ENCODE measurements at regions not wholly inside any gene's neighbourhood (a gene's known extent, or its start where the extent isn't known, plus 50 kb on each side); places are given as distances from the start of the nearest gene placed in this dataset.

DNA sequence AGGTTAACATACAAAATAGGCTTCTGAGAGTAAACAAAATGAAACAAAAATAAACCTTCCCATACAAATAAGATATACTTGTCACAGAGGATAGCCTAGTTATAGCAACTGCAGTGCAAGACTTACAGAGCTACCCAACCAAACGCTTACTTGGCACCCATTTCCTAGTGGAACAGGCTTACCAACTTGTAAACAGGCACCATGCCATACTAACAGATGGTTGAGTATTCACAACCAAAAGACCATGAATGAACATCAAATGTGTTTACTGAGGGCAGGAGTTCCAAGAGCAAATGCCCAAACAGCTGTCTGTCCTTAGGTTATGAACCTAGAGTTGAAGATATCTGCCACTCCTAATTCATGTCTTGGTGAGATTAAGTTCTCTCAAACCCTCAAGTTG, 2629.2 kb downstream of the PCDH7 start (continued):
- TF ChIP-seq KDM4A (IDR thresholded peaks at IDR 0.05; ENCODE audit: low read depth, low read length, severe bottlenecking), result no peak
